ENCODE measurements at regions not wholly inside any gene's neighbourhood (a gene's known extent, or its start where the extent isn't known, plus 50 kb on each side); places are given as distances from the start of the nearest gene placed in this dataset.

GRCh38 chr2:14350856-14351255, 281.7 kb upstream of the LRATD1 start:
- Histone ChIP-seq H3K27me3 (ENCODE audit: low read length) (no peaks in the 10 kb centered on the region), H3K4me3 (ENCODE audit: insufficient read depth, low read length, poor library complexity, severe bottlenecking) (no peak overlapping the region), H3K4me2 (ENCODE audit: low read depth, low read length, poor library complexity, severe bottlenecking) (no peak overlapping the region), H2AFZ (ENCODE audit: low read depth, low read length, severe bottlenecking) (no peak overlapping the region), H4K20me1 (ENCODE audit: low read depth, low read length) (no peaks in the 10 kb centered on the region), H3F3A (ENCODE audit: insufficient read depth) (no peaks in the 10 kb centered on the region), H3K9me2 (replicated peaks; ENCODE audit: insufficient read depth, low read length) (no peaks in the 10 kb centered on the region), H3K27ac (ENCODE audit: low read depth, low read length) (no peak overlapping the region), H3K9ac (ENCODE audit: low read length) (no peak overlapping the region), H3K36me3 (ENCODE audit: low read length) (no peaks in the 10 kb centered on the region), H3K9me3 (ENCODE audit: insufficient read depth, low read length) (no peaks in the 10 kb centered on the region), H3K79me2 (ENCODE audit: insufficient read depth, low read length) (no peaks in the 10 kb centered on the region)
- TF ChIP-seq EZH2phosphoT487 (conservative IDR thresholded peaks at IDR 0.05; ENCODE audit: low read length) (no peak), CTCF (IDR thresholded peaks at IDR 0.05; ENCODE audit: insufficient read depth, low read length, poor library complexity, severe bottlenecking) (no peak)

GRCh38 chr2:14352067-14352466, 280.4 kb upstream of the LRATD1 start:
- Histone ChIP-seq H3K4me2 (ENCODE audit: low read depth, low read length, poor library complexity, severe bottlenecking) (no peak overlapping the region), H3K27ac (ENCODE audit: low read depth, low read length) (no peak overlapping the region), H3K36me3 (ENCODE audit: low read length) (no peaks in the 10 kb centered on the region), H4K20me1 (ENCODE audit: low read depth, low read length) (no peaks in the 10 kb centered on the region), H2AFZ (ENCODE audit: low read depth, low read length, severe bottlenecking) (no peak overlapping the region), H3K9ac (ENCODE audit: low read length) (no peak overlapping the region), H3K79me2 (ENCODE audit: insufficient read depth, low read length) (no peaks in the 10 kb centered on the region), H3F3A (ENCODE audit: insufficient read depth) (no peaks in the 10 kb centered on the region), H3K4me3 (ENCODE audit: insufficient read depth, low read length, poor library complexity, severe bottlenecking) (no peak overlapping the region), H3K9me3 (ENCODE audit: insufficient read depth, low read length) (no peaks in the 10 kb centered on the region), H3K27me3 (ENCODE audit: low read length) (no peaks in the 10 kb centered on the region), H3K9me2 (replicated peaks; ENCODE audit: insufficient read depth, low read length) (no peaks in the 10 kb centered on the region)
- no peak for TF ChIP-seq CTCF (IDR thresholded peaks at IDR 0.05; ENCODE audit: insufficient read depth, low read length, poor library complexity, severe bottlenecking)
- TF ChIP-seq EZH2phosphoT487 (conservative IDR thresholded peaks at IDR 0.05; ENCODE audit: low read length): no peak

- no peak overlapping the region for H3K27ac ChIP-seq (ENCODE audit: low read depth, low read length)
- no peak overlapping the region for H2AFZ ChIP-seq (ENCODE audit: low read depth, low read length, severe bottlenecking)
- no peak for TF ChIP-seq EZH2phosphoT487 (conservative IDR thresholded peaks at IDR 0.05; ENCODE audit: low read length)
These were observed 278.3 kb upstream of the LRATD1 start for GRCh38 chr2:14354231-14354630.

GRCh38 chr2:14355102-14355501, 277.4 kb upstream of the LRATD1 start:
- Histone ChIP-seq H3K36me3 (ENCODE audit: low read length) (no peaks in the 10 kb centered on the region), H3K9me2 (replicated peaks; ENCODE audit: insufficient read depth, low read length) (no peaks in the 10 kb centered on the region), H3K79me2 (ENCODE audit: insufficient read depth, low read length) (no peaks in the 10 kb centered on the region), H3K9me3 (ENCODE audit: insufficient read depth, low read length) (no peaks in the 10 kb centered on the region), H3K27me3 (ENCODE audit: low read length) (no peaks in the 10 kb centered on the region), H3K4me2 (ENCODE audit: low read depth, low read length, poor library complexity, severe bottlenecking) (no peak overlapping the region), H3K9ac (ENCODE audit: low read length) (no peak overlapping the region), H4K20me1 (ENCODE audit: low read depth, low read length) (no peaks in the 10 kb centered on the region), H2AFZ (ENCODE audit: low read depth, low read length, severe bottlenecking) (no peak overlapping the region), H3F3A (ENCODE audit: insufficient read depth) (no peaks in the 10 kb centered on the region), H3K27ac (ENCODE audit: low read depth, low read length) (no peak overlapping the region), H3K4me3 (ENCODE audit: insufficient read depth, low read length, poor library complexity, severe bottlenecking) (no peak overlapping the region)
- TF ChIP-seq CTCF (IDR thresholded peaks at IDR 0.05; ENCODE audit: insufficient read depth, low read length, poor library complexity, severe bottlenecking) (no peak), EZH2phosphoT487 (conservative IDR thresholded peaks at IDR 0.05; ENCODE audit: low read length) (no peak)

More at GRCh38 chr2:14354231-14354630, 278.3 kb upstream of the LRATD1 start:
- H3K36me3 ChIP-seq (ENCODE audit: low read length): no peaks in the 10 kb centered on the region
- no peaks in the 10 kb centered on the region for H3K79me2 ChIP-seq (ENCODE audit: insufficient read depth, low read length)
- H4K20me1 ChIP-seq (ENCODE audit: low read depth, low read length): no peaks in the 10 kb centered on the region
- no peaks in the 10 kb centered on the region for H3K9me3 ChIP-seq (ENCODE audit: insufficient read depth, low read length)
- H3K4me3 ChIP-seq (ENCODE audit: insufficient read depth, low read length, poor library complexity, severe bottlenecking): no peak overlapping the region
- no peak overlapping the region for H3K4me2 ChIP-seq (ENCODE audit: low read depth, low read length, poor library complexity, severe bottlenecking)
- no peaks in the 10 kb centered on the region for H3K9me2 ChIP-seq (replicated peaks; ENCODE audit: insufficient read depth, low read length)
- no peak overlapping the region for H3K9ac ChIP-seq (ENCODE audit: low read length)
- no peaks in the 10 kb centered on the region for H3F3A ChIP-seq (ENCODE audit: insufficient read depth)
- H3K27me3 ChIP-seq (ENCODE audit: low read length): no peaks in the 10 kb centered on the region
